ENCODE measurements at regions not wholly inside any gene's neighbourhood (a gene's known extent, or its start where the extent isn't known, plus 50 kb on each side); places are given as distances from the start of the nearest gene placed in this dataset.
"Not testable (repeated sequence)": the region's sequence is repeated elsewhere in the genome, so short reads cannot be mapped to it uniquely, and the experiment has no call there.

DNA sequence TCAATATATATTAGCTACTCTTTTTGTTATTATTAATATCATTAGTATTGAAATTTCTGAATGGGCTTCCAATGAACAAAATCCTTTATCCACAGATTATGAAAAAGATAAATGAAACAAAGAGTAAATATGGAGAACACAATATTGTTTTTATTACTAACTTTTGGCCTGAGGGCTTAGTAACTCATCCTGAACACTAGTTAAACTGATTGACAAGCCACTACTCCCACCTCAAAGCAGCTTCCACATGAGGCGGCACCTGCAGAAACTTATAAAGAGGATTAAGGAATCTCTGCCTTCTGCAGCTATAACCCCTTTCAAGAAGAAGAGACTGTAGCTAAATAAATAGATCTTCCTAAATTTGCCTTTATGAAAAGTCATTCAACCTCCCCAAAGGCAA, 187.6 kb upstream of the ALG10 start:
- no peak for DNase-seq

DNA sequence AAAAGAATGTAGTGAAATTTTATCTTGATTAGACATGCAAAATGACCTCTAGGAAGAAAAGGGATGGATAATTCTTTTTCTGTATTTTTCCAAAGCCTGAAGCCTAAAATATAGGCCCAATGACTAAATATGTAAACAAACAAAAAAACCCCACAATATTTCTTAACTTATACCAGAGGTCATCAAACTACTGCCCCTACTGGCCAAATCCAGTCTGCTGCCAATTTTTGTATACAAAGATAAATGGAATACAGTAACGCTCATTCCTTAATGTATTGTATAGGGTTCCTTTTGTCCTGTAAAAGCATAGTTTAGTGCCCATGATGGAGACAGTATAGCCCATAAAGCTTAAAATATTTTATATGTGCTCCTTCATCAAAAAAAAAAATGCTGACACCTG, 145.7 kb upstream of the ALG10 start:
- DNase-seq, result no peak

DNA sequence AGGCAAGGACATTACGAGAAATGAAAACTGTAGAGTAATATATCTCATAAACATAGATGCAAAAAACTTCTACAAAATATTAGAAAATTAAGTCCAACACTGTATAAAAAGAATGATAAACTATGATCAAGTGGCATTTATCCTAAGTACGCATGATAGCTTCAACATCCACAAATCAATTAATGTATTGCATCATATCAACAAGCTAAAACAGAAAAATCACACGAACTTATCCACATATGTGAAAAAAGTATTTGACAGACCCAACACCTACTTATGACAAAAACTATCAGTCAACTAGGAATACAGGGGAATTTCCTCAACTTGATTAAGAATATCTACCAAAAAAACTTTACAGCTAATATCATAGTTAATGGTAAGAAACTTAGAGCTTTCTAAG, 129.9 kb upstream of the ALG10 start:
- no peak for DNase-seq

DNA sequence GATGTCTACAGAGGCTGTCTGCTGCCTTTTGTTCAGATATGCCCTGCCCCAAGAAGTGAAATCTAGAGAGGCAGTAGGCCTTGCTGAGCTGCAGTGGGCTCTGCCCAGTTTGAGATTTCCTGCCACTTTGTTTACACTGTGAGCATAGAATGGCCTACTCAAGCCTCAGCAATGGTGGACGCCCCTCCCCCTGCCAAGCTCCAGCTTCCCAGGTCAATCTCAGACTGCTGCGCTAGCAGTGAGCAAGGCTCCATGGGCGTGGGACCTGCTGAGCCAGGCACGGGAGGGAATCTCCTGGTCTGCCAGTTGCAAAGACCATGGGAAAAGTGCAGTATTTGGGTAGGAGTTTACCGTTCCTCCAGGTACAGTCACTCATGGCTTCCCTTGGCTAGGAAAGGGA, 101.8 kb upstream of the ALG10 start:
- not testable (repeated sequence) for DNase-seq

DNA sequence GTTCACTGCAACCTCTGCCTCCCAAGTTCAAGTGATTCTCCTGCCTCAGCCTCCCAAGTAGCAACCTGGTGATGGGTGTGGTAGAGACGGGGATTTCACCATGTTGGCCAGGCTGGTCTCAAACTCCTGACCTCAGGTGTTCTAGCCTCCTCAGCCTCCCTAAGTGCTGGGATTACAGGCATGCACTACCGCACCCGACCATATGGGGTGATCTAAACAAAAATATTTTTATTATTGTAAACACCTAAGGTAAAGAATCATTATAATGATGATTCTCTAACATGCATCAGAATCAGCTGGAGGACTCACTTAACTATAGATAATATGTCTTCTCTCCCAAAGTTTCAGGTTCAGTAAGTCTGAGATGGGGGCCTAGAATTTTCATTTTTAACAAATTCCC, 96.2 kb upstream of the ALG10 start:
- DNase-seq, result no peak

DNA sequence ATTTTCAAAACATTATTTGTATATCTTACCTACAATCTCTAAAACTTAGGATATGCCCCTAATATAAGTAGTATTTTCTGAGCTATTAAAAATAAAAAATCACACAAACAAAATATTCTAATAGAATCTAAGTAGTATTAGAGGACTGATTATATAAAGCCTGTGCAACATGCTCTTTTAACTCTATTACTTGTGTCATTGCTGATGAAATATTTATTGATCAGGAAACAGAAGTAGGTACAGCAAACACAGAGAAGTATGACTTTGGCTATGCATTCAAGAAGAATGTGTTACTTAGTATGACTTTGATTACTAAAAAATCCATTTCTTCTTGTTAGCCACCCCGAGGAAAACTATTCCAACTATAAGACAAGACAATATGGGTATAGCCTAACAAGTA, 84.6 kb upstream of the ALG10 start:
- DNase-seq, result not testable (repeated sequence)

DNA sequence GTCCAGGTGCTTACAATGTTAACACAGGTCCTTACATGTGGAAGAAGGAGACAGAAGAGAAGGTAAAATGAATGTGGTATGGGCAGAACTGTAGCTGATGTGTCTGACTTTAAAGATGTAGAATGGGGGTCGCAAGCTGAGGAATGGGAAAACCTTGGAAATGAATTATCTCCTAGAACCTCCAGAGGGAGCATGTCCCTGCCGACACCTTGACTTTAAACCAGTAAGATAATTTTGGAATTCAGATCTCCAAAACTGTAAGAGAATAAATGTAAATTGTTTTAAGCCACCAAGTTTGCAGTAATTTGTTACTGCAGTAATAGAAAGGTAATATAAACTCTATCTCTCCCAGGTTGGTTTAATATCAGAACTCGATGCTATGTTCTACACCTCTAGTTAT, 80.1 kb upstream of the ALG10 start:
- DNase-seq, result no peak

DNA sequence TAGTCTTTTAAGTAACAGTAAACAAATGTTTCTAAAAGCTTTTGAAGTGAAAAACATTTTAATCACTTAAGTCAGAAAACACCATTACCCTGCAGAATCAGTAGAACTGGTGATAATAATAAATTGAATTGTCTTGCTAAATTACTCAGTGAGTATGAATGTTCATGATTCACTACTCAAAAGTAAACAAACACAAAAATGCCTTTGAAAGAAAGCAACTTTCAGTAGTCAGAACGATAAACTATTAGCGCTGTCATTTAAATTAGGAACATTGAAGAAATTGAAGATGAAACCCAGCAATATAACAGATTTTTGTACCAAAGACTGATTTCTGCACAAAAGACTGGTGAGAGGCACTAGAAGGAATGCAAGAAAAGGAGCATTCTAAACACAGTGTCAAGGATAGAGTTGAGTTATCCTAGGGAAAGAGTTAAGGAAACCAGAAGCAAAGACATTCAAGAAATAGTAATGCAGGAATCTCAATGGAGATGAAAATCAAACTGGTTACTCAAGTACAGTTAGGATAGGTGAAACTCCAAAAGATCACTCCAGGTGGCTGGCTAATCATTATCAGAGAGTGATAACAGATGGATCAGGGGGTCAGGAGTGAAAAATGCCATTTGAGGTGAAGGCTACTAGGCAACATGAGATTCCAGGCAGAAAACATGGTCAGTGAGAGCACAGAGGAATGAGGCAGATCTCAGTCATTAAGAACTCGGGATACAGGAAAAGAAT, 77.4 kb upstream of the ALG10 start:
- no peak for DNase-seq

DNA sequence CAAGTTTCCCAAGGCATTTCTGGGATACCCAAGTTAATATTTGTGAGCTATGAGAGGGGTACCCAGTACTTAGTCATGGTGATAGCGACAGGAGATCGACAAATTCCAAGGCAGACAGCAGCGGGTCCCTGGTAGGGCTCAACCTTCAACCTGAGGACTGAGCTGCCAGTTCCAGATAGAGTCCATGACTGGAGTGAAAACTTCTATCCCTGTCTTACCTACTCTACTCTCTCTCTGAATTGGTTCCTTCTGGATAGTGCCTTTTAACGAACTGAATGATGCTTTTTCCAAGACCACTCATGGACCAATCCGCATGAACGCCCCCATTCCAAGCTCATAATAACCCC, 76.9 kb upstream of the ALG10 start:
- no peak for DNase-seq

DNA sequence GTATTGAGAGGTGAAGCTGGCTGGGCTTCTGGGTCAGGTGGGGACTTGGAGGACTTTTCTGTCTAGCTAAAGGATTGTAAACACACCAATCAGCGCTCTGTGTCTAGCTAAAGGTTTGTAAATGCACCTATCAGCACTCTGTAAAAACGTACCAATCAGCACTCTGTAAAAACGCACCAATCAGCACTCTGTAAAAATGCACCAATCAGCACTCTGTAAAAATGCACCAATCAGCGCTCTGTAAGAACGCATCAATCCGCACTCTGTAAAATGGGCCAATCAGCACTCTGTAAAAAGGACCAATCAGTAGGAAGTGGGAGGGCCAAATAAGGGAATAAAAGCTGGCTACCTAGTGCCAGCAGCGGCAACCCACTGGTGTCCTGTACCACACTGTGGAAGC, 56.1 kb upstream of the ALG10 start:
- not testable (repeated sequence) for DNase-seq

DNA sequence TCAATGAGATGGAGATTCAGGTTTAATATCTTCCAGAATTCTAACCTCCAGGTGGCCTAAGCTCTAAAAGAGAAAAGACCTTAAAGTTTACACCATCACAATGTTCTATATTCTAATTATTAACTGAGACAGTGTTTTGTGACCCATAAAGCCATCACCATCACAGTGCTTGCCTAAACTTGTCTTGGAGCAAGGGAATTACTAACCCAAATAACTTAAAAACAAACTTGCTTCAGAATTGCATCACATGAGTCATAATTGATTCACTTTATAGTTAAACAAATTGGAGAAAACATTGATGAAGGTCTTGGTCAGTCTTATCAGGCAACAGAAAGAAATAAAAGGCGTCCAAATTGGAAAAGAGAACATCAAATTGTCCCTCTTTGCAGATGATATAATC, 54.5 kb upstream of the ALG10 start:
- DNase-seq, result no peak
